ENCODE measurements at regions not wholly inside any gene's neighbourhood (a gene's known extent, or its start where the extent isn't known, plus 50 kb on each side); places are given as distances from the start of the nearest gene placed in this dataset.
"Not testable (repeated sequence)": the region's sequence is repeated elsewhere in the genome, so short reads cannot be mapped to it uniquely, and the experiment has no call there.

GRCh38 chr7:119886007-119886406 lies 387.0 kb upstream of the KCND2 start:
- H3K27ac ChIP-seq = no peak overlapping the region
- no peaks in the 10 kb centered on the region for H3K36me3 ChIP-seq
- FAIRE-seq (no peak), ATAC-seq (no peak), DNase-seq (no peak)
- H3K9me3 ChIP-seq = no peaks in the 10 kb centered on the region
- WGBS, 2 donors = 48 to 69% methylated on average over 3 of the region's 3 CpGs
- no peaks in the 10 kb centered on the region for H3K4me1 ChIP-seq
- intact Hi-C loops (cut with DNase I) = no loop called here
- TF ChIP-seq CTCF (IDR thresholded peaks at IDR 0.05) = no peak
- no peaks in the 10 kb centered on the region for H3K27me3 ChIP-seq
- H3K4me3 ChIP-seq = no peak overlapping the region

- FAIRE-seq; intact Hi-C loops (cut with DNase I); H3K4me1 ChIP-seq; H3K4me3 ChIP-seq; DNase-seq; H3K27me3 ChIP-seq; ATAC-seq; H3K27ac ChIP-seq; H3K36me3 ChIP-seq; H3K9me3 ChIP-seq: not testable (repeated sequence)
- 51 to 63% methylated on average over 3 of the region's 3 CpGs for WGBS, 2 donors
Measured at GRCh38 chr7:119886525-119886924, 386.4 kb upstream of the KCND2 start.

GRCh38 chr7:119888251-119888650 lies 384.7 kb upstream of the KCND2 start:
- Histone ChIP-seq H3K27me3 (no peaks in the 10 kb centered on the region), H3K4me1 (no peaks in the 10 kb centered on the region), H3K27ac (no peak overlapping the region), H3K36me3 (no peaks in the 10 kb centered on the region), H3K9me3 (no peaks in the 10 kb centered on the region), H3K4me3 (no peak overlapping the region)
- ATAC-seq = no peak
- no peak for FAIRE-seq
- intact Hi-C loops (cut with DNase I) = no loop called here
- no peak for TF ChIP-seq CTCF (IDR thresholded peaks at IDR 0.05)
- 30 to 42% methylated on average over 1 of the region's 1 CpG for WGBS, 2 donors
- no peak for DNase-seq

- Histone ChIP-seq H3K4me1 (no peaks in the 10 kb centered on the region), H3K36me3 (no peaks in the 10 kb centered on the region), H3K9me3 (no peaks in the 10 kb centered on the region), H3K27me3 (no peaks in the 10 kb centered on the region), H3K4me3 (no peak overlapping the region), H3K27ac (no peak overlapping the region)
- no peak for DNase-seq
- FAIRE-seq = no peak
- no peak for TF ChIP-seq CTCF (IDR thresholded peaks at IDR 0.05)
- WGBS, 2 donors = 77 to 81% methylated on average over 12 of the region's 12 CpGs
- no peak for ATAC-seq
- intact Hi-C loops (cut with DNase I) = no loop called here
Measured at GRCh38 chr7:119890631-119891030, 382.3 kb upstream of the KCND2 start.

GRCh38 chr7:119895320-119895719 lies 377.7 kb upstream of the KCND2 start:
- Histone ChIP-seq H3K36me3 (no peaks in the 10 kb centered on the region), H3K9me3 (no peaks in the 10 kb centered on the region), H3K27ac (no peak overlapping the region), H3K4me3 (no peak overlapping the region), H3K27me3 (no peaks in the 10 kb centered on the region), H3K4me1 (no peaks in the 10 kb centered on the region)
- WGBS, 2 donors = 57% methylated on average over 1 of the region's 1 CpG
- FAIRE-seq (no peak), ATAC-seq (no peak), DNase-seq (no peak)
- intact Hi-C loops (cut with DNase I) = no loop called here
- TF ChIP-seq CTCF (IDR thresholded peaks at IDR 0.05) = no peak

- Histone ChIP-seq H3K9me3 (no peaks in the 10 kb centered on the region), H3K27ac (no peak overlapping the region), H3K27me3 (no peaks in the 10 kb centered on the region), H3K4me3 (no peak overlapping the region), H3K4me1 (no peaks in the 10 kb centered on the region), H3K36me3 (no peaks in the 10 kb centered on the region)
- DNase-seq (no peak), ATAC-seq (no peak), FAIRE-seq (no peak)
- no peak for TF ChIP-seq CTCF (IDR thresholded peaks at IDR 0.05)
- intact Hi-C loops (cut with DNase I) = no loop called here
Measured at GRCh38 chr7:119896386-119896785, 376.6 kb upstream of the KCND2 start.
